IMR-90 (cell line): ENCODE measurements at regions not wholly inside any gene's neighbourhood (a gene's known extent, or its start where the extent isn't known, plus 50 kb on each side); places are given as distances from the start of the nearest gene placed in this dataset.

ENCODE experiments used
- BHLHE40 ChIP-seq: fragments of 150-350 bp; IDR thresholded peaks from 2 replicates; pipeline ENCODE4 v1.6.1; 2016; ENCODE audit warnings: mild to moderate bottlenecking, low read depth, low read length
- MAFK ChIP-seq: IDR thresholded peaks from 2 replicates; pipeline ENCODE4 v1.6.1; 2012; ENCODE audit warnings: low read depth, low read length, improper control_type of control experiment
- POLR2A ChIP-seq: IDR thresholded peaks from 2 replicates; pipeline ENCODE4 v1.6.1; 2012; ENCODE audit warnings: mild to moderate bottlenecking, low read depth, low read length
- RAD21 ChIP-seq: IDR thresholded peaks from 2 replicates; pipeline ENCODE4 v1.6.1; 2012; ENCODE audit warnings: low read length, improper control_type of control experiment
- RFX5 ChIP-seq: IDR thresholded peaks from 2 replicates; pipeline ENCODE4 v1.8.0; 2012; ENCODE audit warnings: low read depth, mild to moderate bottlenecking, low read length, moderate library complexity
- SMC3 ChIP-seq: fragments of 150-350 bp; IDR thresholded peaks from 2 replicates; pipeline ENCODE4 v1.6.1; 2016; ENCODE audit warnings: low read depth, mild to moderate bottlenecking, antibody characterized with exemption, low read length, moderate library complexity
- TF ChIP-seq, protein P1 (sequence below): conservative IDR thresholded peaks from 2 replicates; pipeline ENCODE4 v1.5.1; 2012; ENCODE audit warnings: mild to moderate bottlenecking, low read depth, low read length, improper control_type of control experiment

DNA sequence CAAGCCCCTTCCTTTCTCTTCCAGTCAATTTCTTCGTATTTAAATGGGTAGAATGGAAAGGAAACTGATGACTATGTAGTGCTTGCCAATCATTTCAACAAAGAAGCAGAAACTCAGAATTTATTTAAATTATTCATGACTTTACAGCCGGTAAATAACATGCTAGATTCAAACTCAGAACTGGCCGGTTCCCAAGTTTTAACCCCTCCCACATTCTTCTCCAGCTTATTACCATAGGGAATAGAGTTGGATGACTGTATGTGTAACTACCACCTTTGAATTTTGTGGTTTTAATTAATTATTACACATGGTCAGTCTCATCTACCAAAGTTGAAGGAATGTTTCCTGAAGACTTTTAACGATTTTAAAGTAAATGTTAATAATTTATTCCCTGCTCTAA lies 819.3 kb upstream of the LRATD1 start:
- TF ChIP-seq POLR2A: no peak
- TF ChIP-seq, protein P1, sequence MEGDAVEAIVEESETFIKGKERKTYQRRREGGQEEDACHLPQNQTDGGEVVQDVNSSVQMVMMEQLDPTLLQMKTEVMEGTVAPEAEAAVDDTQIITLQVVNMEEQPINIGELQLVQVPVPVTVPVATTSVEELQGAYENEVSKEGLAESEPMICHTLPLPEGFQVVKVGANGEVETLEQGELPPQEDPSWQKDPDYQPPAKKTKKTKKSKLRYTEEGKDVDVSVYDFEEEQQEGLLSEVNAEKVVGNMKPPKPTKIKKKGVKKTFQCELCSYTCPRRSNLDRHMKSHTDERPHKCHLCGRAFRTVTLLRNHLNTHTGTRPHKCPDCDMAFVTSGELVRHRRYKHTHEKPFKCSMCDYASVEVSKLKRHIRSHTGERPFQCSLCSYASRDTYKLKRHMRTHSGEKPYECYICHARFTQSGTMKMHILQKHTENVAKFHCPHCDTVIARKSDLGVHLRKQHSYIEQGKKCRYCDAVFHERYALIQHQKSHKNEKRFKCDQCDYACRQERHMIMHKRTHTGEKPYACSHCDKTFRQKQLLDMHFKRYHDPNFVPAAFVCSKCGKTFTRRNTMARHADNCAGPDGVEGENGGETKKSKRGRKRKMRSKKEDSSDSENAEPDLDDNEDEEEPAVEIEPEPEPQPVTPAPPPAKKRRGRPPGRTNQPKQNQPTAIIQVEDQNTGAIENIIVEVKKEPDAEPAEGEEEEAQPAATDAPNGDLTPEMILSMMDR: no peak
- no peak for TF ChIP-seq RFX5
- TF ChIP-seq SMC3: no peak
- TF ChIP-seq MAFK: no peak
- no peak for TF ChIP-seq RAD21
- no peak for TF ChIP-seq BHLHE40
